HUES6 (cell line): ENCODE measurements at regions not wholly inside any gene's neighbourhood (a gene's known extent, or its start where the extent isn't known, plus 50 kb on each side); places are given as distances from the start of the nearest gene placed in this dataset.
"Not testable (repeated sequence)": the region's sequence is repeated elsewhere in the genome, so short reads cannot be mapped to it uniquely, and the experiment has no call there.

Source experiments
- H3K27ac ChIP-seq: 2 replicates; pipeline ENCODE4 v1.7.0; 2013; ENCODE audit warnings: low read depth, mild to moderate bottlenecking, low read length, inconsistent platforms
- H3K27me3 ChIP-seq: 2 replicates; pipeline ENCODE4 v1.6.1; 2013; ENCODE audit warnings: low read length; ENCODE audit not compliant: control insufficient read depth, insufficient read depth
- H3K36me3 ChIP-seq: 2 replicates; pipeline ENCODE4 v1.6.1; 2013; ENCODE audit warnings: low read length; ENCODE audit not compliant: control insufficient read depth, insufficient read depth
- H3K4me1 ChIP-seq: 2 replicates; pipeline ENCODE4 v1.6.1; 2013; ENCODE audit warnings: low read length; ENCODE audit not compliant: control insufficient read depth, insufficient read depth
- H3K4me3 ChIP-seq: 2 replicates; pipeline ENCODE4 v1.5.1; 2013; ENCODE audit warnings: low read depth, low read length
- H3K9ac ChIP-seq: one replicate; pipeline ENCODE4 v1.6.1; 2013; ENCODE audit warnings: mild to moderate bottlenecking, low read length
- H3K9me3 ChIP-seq: 2 replicates; pipeline ENCODE4 v1.6.1; 2013; ENCODE audit warnings: low read depth, low read length; ENCODE audit not compliant: control insufficient read depth, insufficient read depth

- Histone ChIP-seq H3K27me3 (no peaks in the 10 kb centered on the region), H3K9ac (no peak overlapping the region), H3K36me3 (no peaks in the 10 kb centered on the region), H3K4me3 (no peak overlapping the region), H3K4me1 (no peaks in the 10 kb centered on the region), H3K27ac (no peak overlapping the region), H3K9me3 (peaks cover 3% of the 10 kb centered on the region; the same call in 1 of the 2 replicates)
Measured at GRCh38 chr4:12651876-12652275, 832.3 kb downstream of the RAB28 start.

- Histone ChIP-seq H3K4me1 (no peaks in the 10 kb centered on the region), H3K27me3 (no peaks in the 10 kb centered on the region), H3K36me3 (no peaks in the 10 kb centered on the region), H3K27ac (no peak overlapping the region), H3K4me3 (no peak overlapping the region), H3K9me3 (peaks cover 3% of the 10 kb centered on the region; the same call in 1 of the 2 replicates), H3K9ac (no peak overlapping the region)
Measured at GRCh38 chr4:12645732-12646131, 838.4 kb downstream of the RAB28 start.

- H3K27me3 ChIP-seq, result no peaks in the 10 kb centered on the region
Measured at GRCh38 chr4:12644261-12644660, 839.9 kb downstream of the RAB28 start.

GRCh38 chr4:12636191-12636590, 847.9 kb downstream of the RAB28 start:
- no peak overlapping the region for H3K9ac ChIP-seq
- no peaks in the 10 kb centered on the region for H3K36me3 ChIP-seq
- H3K9me3 ChIP-seq, result peaks cover 14% of the 10 kb centered on the region
- H3K4me3 ChIP-seq, result no peak overlapping the region
- no peak overlapping the region for H3K27ac ChIP-seq
- H3K27me3 ChIP-seq, result no peaks in the 10 kb centered on the region
- H3K4me1 ChIP-seq, result no peaks in the 10 kb centered on the region

More at GRCh38 chr4:12644261-12644660, 839.9 kb downstream of the RAB28 start:
- no peak overlapping the region for H3K4me3 ChIP-seq
- H3K9ac ChIP-seq, result no peak overlapping the region
- H3K4me1 ChIP-seq, result no peaks in the 10 kb centered on the region
- no peaks in the 10 kb centered on the region for H3K36me3 ChIP-seq
- no peak overlapping the region for H3K27ac ChIP-seq
- no peaks in the 10 kb centered on the region; the same call in 1 of the 2 replicates for H3K9me3 ChIP-seq

GRCh38 chr4:12635629-12636028, 848.5 kb downstream of the RAB28 start:
- Histone ChIP-seq H3K9ac (no peak overlapping the region), H3K27ac (no peak overlapping the region)

GRCh38 chr4:12633053-12633651, 851.0 kb downstream of the RAB28 start:
- Histone ChIP-seq H3K27ac (no peak overlapping the region), H3K27me3 (no peaks in the 10 kb centered on the region), H3K9me3 (peaks cover 21% of the 10 kb centered on the region)

More at GRCh38 chr4:12635629-12636028, 848.5 kb downstream of the RAB28 start:
- peaks cover 14% of the 10 kb centered on the region for H3K9me3 ChIP-seq
- no peaks in the 10 kb centered on the region for H3K4me1 ChIP-seq
- no peaks in the 10 kb centered on the region for H3K27me3 ChIP-seq
- no peak overlapping the region for H3K4me3 ChIP-seq
- H3K36me3 ChIP-seq, result no peaks in the 10 kb centered on the region

GRCh38 chr4:12615822-12616221, 868.3 kb downstream of the RAB28 start:
- no peaks in the 10 kb centered on the region; the same call in 1 of the 2 replicates for H3K9me3 ChIP-seq
- H3K4me3 ChIP-seq, result no peak overlapping the region
- H3K4me1 ChIP-seq, result peaks cover 7% of the 10 kb centered on the region
- no peak overlapping the region for H3K9ac ChIP-seq
- no peaks in the 10 kb centered on the region for H3K36me3 ChIP-seq
- H3K27ac ChIP-seq, result no peak overlapping the region
- no peaks in the 10 kb centered on the region for H3K27me3 ChIP-seq

More at GRCh38 chr4:12633053-12633651, 851.0 kb downstream of the RAB28 start:
- H3K4me1 ChIP-seq, result no peaks in the 10 kb centered on the region
- H3K9ac ChIP-seq, result no peak overlapping the region
- no peak overlapping the region for H3K4me3 ChIP-seq
- H3K36me3 ChIP-seq, result no peaks in the 10 kb centered on the region

- Histone ChIP-seq H3K9ac (no peak overlapping the region), H3K4me1 (peaks cover 7% of the 10 kb centered on the region), H3K27ac (no peak overlapping the region), H3K4me3 (no peak overlapping the region), H3K36me3 (no peaks in the 10 kb centered on the region), H3K9me3 (peaks cover 3% of the 10 kb centered on the region), H3K27me3 (no peaks in the 10 kb centered on the region)
Measured at GRCh38 chr4:12612876-12613275, 871.3 kb downstream of the RAB28 start.

- not testable (repeated sequence) for H3K4me1 ChIP-seq, H3K27me3 ChIP-seq, H3K9ac ChIP-seq, H3K9me3 ChIP-seq, H3K36me3 ChIP-seq, H3K4me3 ChIP-seq, H3K27ac ChIP-seq
Measured at GRCh38 chr4:12609212-12609875, 874.8 kb downstream of the RAB28 start.

GRCh38 chr4:12595986-12596385, 888.2 kb downstream of the RAB28 start:
- no peak overlapping the region for H3K27ac ChIP-seq

GRCh38 chr4:12595489-12595888, 888.7 kb downstream of the RAB28 start:
- Histone ChIP-seq H3K9ac (no peak overlapping the region), H3K36me3 (no peaks in the 10 kb centered on the region), H3K4me3 (no peak overlapping the region), H3K27me3 (no peaks in the 10 kb centered on the region), H3K27ac (no peak overlapping the region), H3K9me3 (peaks cover 6% of the 10 kb centered on the region; the same call in 1 of the 2 replicates), H3K4me1 (0 out of 2 replicates have a peak, but pooled peaks cover 2% of the 10 kb centered on the region)

More at GRCh38 chr4:12595986-12596385, 888.2 kb downstream of the RAB28 start:
- Histone ChIP-seq H3K4me3 (no peak overlapping the region), H3K9ac (no peak overlapping the region), H3K4me1 (0 out of 2 replicates have a peak, but pooled peaks cover 2% of the 10 kb centered on the region), H3K36me3 (no peaks in the 10 kb centered on the region), H3K27me3 (no peaks in the 10 kb centered on the region), H3K9me3 (peaks cover 6% of the 10 kb centered on the region; the same call in 1 of the 2 replicates)
